GM12878 (cell line): ENCODE measurements at regions not wholly inside any gene's neighbourhood (a gene's known extent, or its start where the extent isn't known, plus 50 kb on each side); places are given as distances from the start of the nearest gene placed in this dataset.

Source experiments
- ATAC-seq: fragments of 200-7000 bp; cut with Tn5 transposase; 3 replicates; pipeline ENCODE4 v1.9.1; 2020; ENCODE audit warnings: mild to moderate bottlenecking, moderate library complexity
- BruUV-seq: library from RNA; stranded (reverse); fragments of 400-500 nt; replicated peaks from 2 replicates; lab custom pipeline; 2021; lab: Mats Ljungman, UMichigan
- CTCF ChIA-PET: fragments of 300-600 bp; sonication (Branson Sonifier 250); formaldehyde crosslinking; extraction: SDS; loops from one replicate; lab custom pipeline; 2021; ENCODE audit warnings: inconsistent platforms; lab: Yijun Ruan, JAX
- POLR2A ChIA-PET: fragments of 350-600 bp; formaldehyde crosslinking; extraction: SDS; loops from one replicate; lab custom pipeline; 2021; ENCODE audit warnings: inconsistent platforms; lab: Charles Lee
- RAD21 ChIA-PET: fragments of 300-600 bp; sonication (Branson Sonifier 250); formaldehyde crosslinking; loops from one replicate; lab custom pipeline; 2023; ENCODE audit warnings: antibody characterized with exemption; ENCODE audit not compliant: unreplicated experiment; lab: Charles Lee
- SMC1A ChIA-PET: fragments of 300-600 bp; sonication (Branson Sonifier 250); formaldehyde crosslinking; loops from one replicate; lab custom pipeline; 2023; ENCODE audit not compliant: unreplicated experiment, uncharacterized antibody; lab: Charles Lee
- DNase-seq: peaks from one replicate; pipeline ENCODE4 v3.0.0-alpha.2; 2011; ENCODE audit warnings: low read depth, low spot score
- FAIRE-seq: peaks from 3 replicates; lab custom pipeline; 2011; peaks lifted over from hg19 to GRCh38; lab: Jason Lieb, UNC
- H2AFZ ChIP-seq: 2 replicates; pipeline ENCODE4 v1.6.0; 2011; ENCODE audit warnings: low read depth, low read length, control low read depth; ENCODE audit not compliant: control insufficient read depth
- H3K27ac ChIP-seq: 2 replicates; pipeline ENCODE4 v1.5.1; 2011; ENCODE audit warnings: control low read depth; ENCODE audit not compliant: control insufficient read depth, insufficient read depth
- H3K27me3 ChIP-seq, 2 experiments: replicated peaks in 1 of 2; 2 replicates each; pipeline versions ENCODE4 v1.6.0 to v1.6.1; 2011; ENCODE audit warnings: low read length in 1 of 2; ENCODE audit not compliant: control insufficient read depth in 2 of 2, insufficient read depth in 2 of 2
- H3K36me3 ChIP-seq, 2 experiments: 2 replicates each; pipeline ENCODE4 v1.5.1; 2011; ENCODE audit warnings: low read length in 1 of 2; ENCODE audit not compliant: control insufficient read depth in 2 of 2, insufficient read depth in 2 of 2
- H3K4me1 ChIP-seq: 2 replicates; pipeline ENCODE4 v1.6.1; 2011; ENCODE audit warnings: mild to moderate bottlenecking, low read length, moderate library complexity, mixed read lengths; ENCODE audit not compliant: control insufficient read depth, insufficient read depth
- H3K4me2 ChIP-seq: 2 replicates; pipeline ENCODE4 v1.6.0; 2011; ENCODE audit warnings: control low read depth; ENCODE audit not compliant: control insufficient read depth, insufficient read depth
- H3K4me3 ChIP-seq: fragments of 200-600 bp; sonication (generic); 2 replicates; pipeline ENCODE4 v1.5.1; 2016
- H3K79me2 ChIP-seq: 2 replicates; pipeline ENCODE4 v1.6.0; 2011; ENCODE audit warnings: low read length; ENCODE audit not compliant: control insufficient read depth, insufficient read depth
- H3K9ac ChIP-seq: 2 replicates; pipeline ENCODE4 v1.8.0; 2011; ENCODE audit warnings: low read length, control low read depth, mixed read lengths; ENCODE audit not compliant: control insufficient read depth, insufficient read depth
- H3K9me3 ChIP-seq: replicated peaks from 3 replicates; pipeline ENCODE4 v1.5.1; 2011; ENCODE audit warnings: mild to moderate bottlenecking, low read length; ENCODE audit not compliant: control insufficient read depth, insufficient read depth
- H4K20me1 ChIP-seq: 2 replicates; pipeline ENCODE4 v1.6.0; 2011; ENCODE audit not compliant: control insufficient read depth, insufficient read depth
- HSF1 ChIP-seq: fragments of 150-350 bp; IDR thresholded peaks from 2 replicates; pipeline ENCODE4 v1.6.1; 2014; ENCODE audit warnings: mild to moderate bottlenecking, low read depth, low read length
- REST ChIP-seq: IDR thresholded peaks from 2 replicates; pipeline ENCODE4 v1.6.1; 2012; ENCODE audit warnings: mild to moderate bottlenecking, low read depth, low read length
- WGBS: methylation state at CpG from one replicate; pipeline ENCODE4 v1.1.6; 2016; ENCODE audit warnings: low lambda C conversion rate; ENCODE audit not compliant: insufficient replicate concordance, insufficient coverage; ENCODE audit errors: missing lambda C conversion rate; 5-methylcytosine and 5-hydroxymethylcytosine counted together
- in situ Hi-C: fragments of 300-500 bp; cut with MboI; formaldehyde crosslinking; loops from 9 replicates; pipeline ENCODE4 v1.14.3; 2018; ENCODE audit warnings: mixed read lengths
- intact Hi-C: fragments of 100-400 bp; cut with micrococcal nuclease; formaldehyde crosslinking; loops from one replicate; pipeline ENCODE4 v1.14.2; 2022; ENCODE audit not compliant: unreplicated experiment

GRCh38 chr12:93229494-93230325 is 148.0 kb upstream of the NUDT4 start:
- ChIA-PET CTCF (interaction anchor here (0.9 kb wide), 1 partner anchor 388 kb away, joined by 3 read pairs; no protein-coding TSS in a partner anchor), RAD21 (no interaction called here)
- no peak overlapping the region for H2AFZ ChIP-seq
- no peaks in the 10 kb centered on the region for H3K79me2 ChIP-seq
- intact Hi-C loops = no loop called here
- no peak overlapping the region for H3K27ac ChIP-seq
- ATAC-seq = no peak
- no peak overlapping the region for H3K4me2 ChIP-seq
- in situ Hi-C loops = no loop called here
- H3K4me1 ChIP-seq = no peaks in the 10 kb centered on the region
- H3K36me3 ChIP-seq = no peaks in the 10 kb centered on the region
- no peak for TF ChIP-seq REST
- TF ChIP-seq HSF1 = no peak
- TF ChIP-seq, all 136 proteins: peak for 0
- no TSS peak for BruUV-seq
- SMC1A ChIA-PET = interaction anchor here (0.8 kb wide), 1 partner anchor 10 kb away, joined by 3 read pairs; no protein-coding TSS in a partner anchor
- H3K27me3 ChIP-seq = no peaks in the 10 kb centered on the region
- H3K9me3 ChIP-seq = no peaks in the 10 kb centered on the region
- H3K4me3 ChIP-seq = no peak overlapping the region
- no peak for DNase-seq
- no peaks in the 10 kb centered on the region for H4K20me1 ChIP-seq
- no peak overlapping the region for H3K9ac ChIP-seq
- POLR2A ChIA-PET = no interaction called here
- FAIRE-seq = no peak
- 77% methylated on average over 6 of the region's 6 CpGs for WGBS
